DMS 273 (cell line): ENCODE measurements at regions not wholly inside any gene's neighbourhood (a gene's known extent, or its start where the extent isn't known, plus 50 kb on each side); places are given as distances from the start of the nearest gene placed in this dataset.

Experiments
- DNase-seq: peaks from one replicate; lab custom pipeline; 2025; ENCODE audit not compliant: unreplicated experiment; lab: John Stamatoyannopoulos, UW

GRCh38 chrX:4320436-4320947, 607.0 kb upstream of the PRKX start:
- DNase-seq: no peak

- DNase-seq: no peak
Observed at GRCh38 chrX:4315891-4316290, 602.4 kb upstream of the PRKX start.

DNA sequence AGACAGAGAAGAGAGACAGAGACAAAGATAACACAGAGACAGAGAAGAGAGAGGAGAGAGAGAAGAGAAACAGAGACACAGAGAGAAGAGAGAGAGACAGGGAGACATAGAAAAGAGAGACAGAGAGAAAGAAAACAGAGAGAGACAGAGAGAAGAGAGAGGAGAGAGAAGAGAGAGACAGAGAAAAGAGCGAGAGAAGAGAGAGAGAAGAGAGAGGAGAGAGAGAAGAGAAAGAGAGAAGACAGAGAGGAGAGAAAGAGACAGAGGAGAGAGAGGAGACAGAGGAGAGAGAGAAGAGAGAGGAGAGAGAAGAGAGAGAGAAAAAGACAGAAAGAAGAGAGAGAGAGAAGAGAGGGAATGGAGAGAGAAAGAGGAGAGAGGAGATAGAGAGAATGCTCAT, 601.1 kb upstream of the PRKX start:
- DNase-seq: no peak

DNA sequence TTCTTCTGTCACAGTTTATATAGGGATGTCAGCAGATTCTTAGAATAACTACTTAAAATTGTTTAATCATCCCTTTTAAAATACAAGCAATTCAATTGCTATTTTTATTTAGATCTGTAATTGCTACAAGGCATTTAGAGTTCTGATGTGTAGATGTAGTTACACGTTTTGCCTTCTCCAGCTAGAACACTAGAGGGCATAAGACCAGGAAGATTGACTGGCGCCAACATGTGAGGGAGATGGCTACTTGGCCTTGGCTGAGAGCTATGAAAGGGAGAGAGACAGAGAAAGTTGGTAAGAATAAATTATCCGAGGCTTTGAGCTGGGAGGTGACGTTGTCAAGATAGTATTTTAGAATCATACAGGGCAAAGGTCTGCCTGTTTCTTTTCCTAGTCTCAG, 563.7 kb upstream of the PRKX start:
- peak; percentile 27 for DNase-seq

GRCh38 chrX:4268676-4269075, 555.2 kb upstream of the PRKX start:
- DNase-seq: no peak

DNA sequence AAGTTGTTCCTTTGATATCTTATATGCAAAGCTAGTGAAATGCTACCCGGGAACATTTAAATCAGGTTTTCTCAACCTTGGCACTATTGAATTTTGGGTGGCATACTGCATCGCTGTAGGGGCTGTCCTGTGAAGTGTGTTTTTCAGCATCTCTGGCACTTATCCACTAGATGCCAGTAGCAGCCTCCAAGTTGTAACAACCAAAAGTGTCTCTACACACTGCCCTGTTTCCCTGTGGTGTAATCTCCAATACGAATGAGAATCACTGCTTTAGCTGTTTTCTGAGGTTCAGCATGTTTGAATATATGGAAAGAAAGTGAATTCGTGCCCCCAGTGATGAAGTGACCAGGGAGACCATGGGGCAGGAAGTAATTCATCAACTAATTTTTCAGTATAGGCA, 551.6 kb upstream of the PRKX start:
- no peak for DNase-seq

DNA sequence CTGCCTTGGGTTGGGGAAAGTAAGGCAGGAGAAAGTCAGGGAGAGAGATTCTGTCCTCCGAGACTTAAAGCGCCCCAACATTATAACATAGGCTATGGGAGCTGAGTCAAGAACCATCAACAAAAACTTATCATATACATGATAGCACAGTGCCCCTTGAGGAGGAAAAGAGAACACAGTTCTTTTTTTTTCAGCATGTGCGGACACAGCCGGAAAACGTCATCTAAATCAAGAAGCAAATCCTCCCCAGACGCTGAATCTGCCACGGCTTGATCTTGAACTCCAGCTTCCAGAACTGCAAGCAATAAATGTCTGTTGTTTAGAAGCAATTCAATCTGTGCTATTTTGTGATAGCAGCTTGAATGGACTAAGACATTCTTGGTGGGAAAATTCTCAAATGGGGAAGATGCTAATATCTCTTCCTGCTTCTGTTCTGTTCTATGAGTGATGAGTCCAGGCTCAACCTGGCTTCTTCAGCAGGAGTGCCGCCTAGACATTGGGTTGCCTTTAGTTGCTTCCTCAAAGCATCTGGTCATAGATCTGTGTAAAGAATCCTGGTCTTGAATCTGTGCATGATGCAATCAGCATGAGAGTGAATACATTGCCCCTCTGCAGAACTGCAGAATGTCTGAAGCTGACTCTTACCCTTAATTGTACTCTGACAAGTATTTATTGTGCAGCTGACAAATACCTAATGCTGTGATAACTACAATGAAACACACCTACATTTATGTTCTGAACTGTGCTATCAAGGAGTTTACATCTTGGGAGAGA, 549.8 kb upstream of the PRKX start:
- peak; percentile 33 for DNase-seq

DNA sequence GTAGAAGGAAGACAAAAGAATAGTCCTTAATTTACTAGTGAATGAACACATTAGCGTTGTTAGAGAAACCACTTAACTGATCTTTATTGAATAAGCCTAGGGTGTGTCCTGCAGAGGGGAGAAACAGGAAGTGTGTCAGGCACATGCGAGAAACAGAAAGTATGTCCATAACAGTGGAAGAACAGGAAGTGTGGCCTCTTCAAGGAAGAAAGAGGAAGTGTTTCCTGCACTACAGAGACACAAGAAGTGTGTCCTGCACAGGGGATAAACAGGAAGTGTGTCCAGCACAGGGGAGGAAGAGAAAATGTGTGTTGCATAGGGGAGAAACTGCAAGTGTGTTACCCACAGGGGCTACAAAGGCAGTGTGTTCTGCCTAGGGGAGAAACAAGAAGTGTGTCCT, 539.6 kb upstream of the PRKX start:
- no peak for DNase-seq

- no peak for DNase-seq
Observed at GRCh38 chrX:4249401-4249800, 536.0 kb upstream of the PRKX start.

- no peak for DNase-seq
Observed at GRCh38 chrX:4243759-4244158, 530.3 kb upstream of the PRKX start.

DNA sequence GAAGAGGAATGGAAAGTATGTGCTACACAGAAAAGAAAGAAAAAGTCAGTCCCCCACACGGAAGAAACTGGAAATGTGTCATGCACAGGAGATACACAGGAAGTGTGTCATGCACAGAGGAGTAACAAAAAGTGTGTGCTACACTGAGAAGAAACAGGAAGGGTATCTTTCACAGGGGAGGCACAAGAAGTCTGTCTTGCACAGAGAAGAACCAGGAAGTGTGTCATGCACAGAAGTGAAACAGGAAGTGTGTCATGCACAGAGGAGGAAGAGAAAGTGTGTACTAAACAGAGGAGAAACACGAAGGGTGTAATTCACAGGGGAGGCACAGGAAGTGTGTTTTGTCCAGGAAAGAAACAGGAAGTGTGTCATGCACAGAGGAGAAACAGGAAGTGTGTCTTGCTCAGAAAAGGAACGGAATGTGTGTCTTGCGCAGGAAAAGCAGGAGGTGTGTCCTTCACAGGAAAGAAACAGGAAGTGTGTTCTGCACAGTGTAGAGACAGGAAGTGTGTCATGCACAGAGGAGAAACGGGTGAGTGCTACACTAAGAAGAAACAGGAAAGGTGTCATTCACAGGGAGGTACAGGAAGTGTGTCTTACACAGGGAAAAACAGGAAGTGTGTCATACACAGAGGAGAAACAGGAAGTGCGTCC, 527.2 kb upstream of the PRKX start:
- DNase-seq: no peak

- DNase-seq: no peak
Observed at GRCh38 chrX:4239650-4240540, 526.4 kb upstream of the PRKX start.

DNA sequence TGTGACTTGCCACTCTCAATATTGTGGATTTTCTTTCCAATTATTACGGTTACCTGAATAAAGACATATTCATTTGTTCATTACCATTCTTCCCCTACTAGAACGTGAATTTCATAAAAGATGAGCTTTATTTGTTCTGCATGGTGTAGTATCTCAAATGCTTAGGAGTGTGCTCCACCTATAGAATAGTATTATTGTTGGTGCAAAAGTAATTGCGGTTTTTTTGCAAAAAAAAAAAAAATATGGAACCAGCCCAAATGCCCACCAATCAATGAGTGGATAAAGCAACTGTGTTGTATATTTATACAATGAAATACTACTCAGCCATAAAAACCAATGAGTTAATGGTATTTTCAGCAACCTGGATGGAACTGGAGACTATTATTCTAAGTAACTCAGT, 525.5 kb upstream of the PRKX start:
- DNase-seq: no peak

DNA sequence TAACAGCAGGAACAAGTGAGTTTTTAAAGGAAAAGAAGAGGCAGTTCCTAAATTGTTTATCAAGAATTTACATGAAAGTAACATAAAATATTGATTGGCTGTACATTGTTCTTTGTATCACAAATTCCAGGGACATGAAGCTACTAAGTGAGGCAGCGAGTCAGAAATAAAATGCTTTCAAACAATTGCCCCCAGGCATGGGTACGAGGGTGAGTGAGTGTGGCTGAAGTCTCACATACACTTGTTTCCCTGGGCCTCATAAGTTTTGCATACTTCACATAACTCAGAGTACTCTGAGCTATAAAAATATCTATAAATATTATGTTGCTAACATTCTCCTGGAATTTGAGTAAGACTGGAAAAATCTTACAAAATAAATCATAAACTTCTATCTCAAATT, 511.6 kb upstream of the PRKX start:
- no peak for DNase-seq

GRCh38 chrX:4206941-4207340, 493.5 kb upstream of the PRKX start:
- no peak for DNase-seq

DNA sequence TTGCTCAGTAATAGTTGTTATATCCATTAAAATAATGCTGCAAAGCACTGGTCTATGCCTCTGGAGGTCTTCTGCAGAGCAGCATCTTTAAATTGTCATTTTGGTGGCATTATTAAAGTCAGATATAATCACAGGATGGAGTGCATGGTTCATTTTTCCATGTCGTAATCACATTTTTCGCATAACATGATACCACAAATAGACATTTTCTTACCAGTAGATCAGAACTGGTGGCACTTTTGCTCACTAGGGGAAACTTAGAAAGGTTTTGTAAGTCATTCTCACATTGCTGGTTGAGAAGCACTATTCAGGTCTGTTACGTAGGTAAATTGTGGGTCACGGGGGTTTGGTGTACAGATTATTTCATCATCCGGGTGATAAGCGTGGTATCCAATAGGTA, 484.5 kb upstream of the PRKX start:
- DNase-seq: no peak

DNA sequence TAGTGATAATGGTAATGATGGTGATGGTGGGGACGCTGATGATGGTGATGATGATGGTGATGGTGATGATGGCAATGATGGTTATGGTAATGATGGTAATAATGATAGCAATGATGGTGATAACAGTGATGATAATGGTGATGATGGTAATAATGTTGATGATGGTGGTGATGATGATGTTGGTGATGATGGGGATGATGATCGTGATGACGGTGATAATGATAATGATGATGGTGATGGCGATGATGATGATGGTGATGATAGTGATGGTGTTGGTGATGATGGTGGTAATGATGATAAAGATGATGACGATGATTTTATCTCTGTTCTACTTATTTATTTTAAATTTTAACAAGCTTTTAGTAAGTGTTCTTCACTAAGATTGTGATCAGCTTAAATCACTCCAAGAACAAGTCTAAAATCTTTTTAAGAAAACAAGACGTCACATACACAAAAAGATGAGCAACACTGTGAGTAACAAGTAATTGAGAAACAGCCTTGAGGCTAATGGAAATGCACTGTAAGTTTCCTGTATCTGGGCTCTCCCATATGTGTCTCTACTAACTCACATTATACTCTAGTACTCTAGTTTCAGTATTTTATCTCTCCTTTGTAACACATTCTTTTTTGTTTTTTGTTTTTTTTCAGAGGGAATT, 480.2 kb upstream of the PRKX start:
- no peak for DNase-seq

DNA sequence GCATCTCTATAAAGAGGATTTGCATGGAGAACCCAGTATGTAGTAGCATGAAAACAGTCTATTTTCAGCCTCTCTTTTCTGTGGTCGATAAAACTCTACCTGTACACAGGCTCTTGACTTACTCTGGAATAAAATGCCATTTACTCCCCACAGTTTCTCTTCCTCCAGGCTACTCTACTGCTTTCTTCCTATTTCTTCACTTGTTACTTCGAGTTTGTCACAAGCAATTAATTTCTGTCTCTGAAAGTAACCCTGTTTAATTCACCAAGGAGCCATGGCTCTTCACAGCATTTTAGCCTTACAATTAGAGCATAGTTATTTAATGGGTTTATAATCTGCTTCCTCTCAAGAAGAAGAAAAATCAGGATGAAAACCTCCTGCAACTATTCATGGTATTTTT, 472.9 kb upstream of the PRKX start:
- no peak for DNase-seq

- DNase-seq: no peak
Observed at GRCh38 chrX:4185086-4185485, 471.6 kb upstream of the PRKX start.

- DNase-seq: no peak
Observed at GRCh38 chrX:4182408-4182806, 469.0 kb upstream of the PRKX start.

GRCh38 chrX:4181782-4182407, 468.4 kb upstream of the PRKX start:
- no peak for DNase-seq
